Activated CD4-positive, alpha-beta T cell treated with anti-CD3 and anti-CD28 coated beads, Interleukin-2, amount 10 ng/mL, durations not matched to agents 24 days and 14 days (primary cell): ENCODE measurements at regions not wholly inside any gene's neighbourhood (a gene's known extent, or its start where the extent isn't known, plus 50 kb on each side); places are given as distances from the start of the nearest gene placed in this dataset.

Experiments
- DNase-seq: peaks from one replicate; pipeline ENCODE4 v3.0.0; 2022
- H3K27ac Mint-ChIP-seq: one replicate; pipeline ENCODE4 v1.8.0; 2022; ENCODE audit warnings: mild to moderate bottlenecking, mixed read lengths
- H3K27me3 Mint-ChIP-seq: one replicate; pipeline ENCODE4 v1.8.0; 2022; ENCODE audit warnings: mixed read lengths
- H3K36me3 Mint-ChIP-seq: one replicate; pipeline ENCODE4 v1.8.0; 2022; ENCODE audit warnings: low read depth, mild to moderate bottlenecking, mixed read lengths
- H3K4me1 Mint-ChIP-seq: one replicate; pipeline ENCODE4 v1.8.0; 2021; ENCODE audit warnings: mixed read lengths
- H3K4me3 Mint-ChIP-seq: one replicate; pipeline ENCODE4 v1.8.0; 2022; ENCODE audit warnings: mild to moderate bottlenecking, moderate library complexity, mixed read lengths
- H3K9me3 Mint-ChIP-seq: one replicate; pipeline ENCODE4 v1.8.0; 2021; ENCODE audit warnings: mixed read lengths
- intact Hi-C: fragments of 100-400 bp; cut with micrococcal nuclease; formaldehyde crosslinking; loops from one replicate; pipeline ENCODE4 v1.15.1; 2023

- intact Hi-C loops = no loop called here
- H3K4me1 Mint-ChIP-seq = no peaks in the 10 kb centered on the region
- no peak overlapping the region for H3K27ac Mint-ChIP-seq
- no peaks in the 10 kb centered on the region for H3K36me3 Mint-ChIP-seq
- H3K27me3 Mint-ChIP-seq = peaks cover 4% of the 10 kb centered on the region
- H3K4me3 Mint-ChIP-seq = no peak overlapping the region
- no peak for DNase-seq
- no peaks in the 10 kb centered on the region for H3K9me3 Mint-ChIP-seq
These were observed 263.2 kb downstream of the BUD13 start for GRCh38 chr11:116509551-116509950.

GRCh38 chr11:116507849-116508695 is 264.7 kb downstream of the BUD13 start:
- Mint-ChIP-seq H3K27ac (no peak overlapping the region), H3K4me3 (no peak overlapping the region), H3K36me3 (no peaks in the 10 kb centered on the region), H3K9me3 (no peaks in the 10 kb centered on the region), H3K27me3 (peaks cover 7% of the 10 kb centered on the region), H3K4me1 (no peaks in the 10 kb centered on the region)
- no peak for DNase-seq
- intact Hi-C loops = no loop called here

GRCh38 chr11:116507016-116507415 is 265.8 kb downstream of the BUD13 start:
- Mint-ChIP-seq H3K9me3 (no peaks in the 10 kb centered on the region), H3K4me1 (no peaks in the 10 kb centered on the region), H3K27ac (no peak overlapping the region), H3K36me3 (no peaks in the 10 kb centered on the region), H3K27me3 (peaks cover 13% of the 10 kb centered on the region), H3K4me3 (no peak overlapping the region)
- intact Hi-C loops = no loop called here
- no peak for DNase-seq

GRCh38 chr11:116506263-116506825 is 266.4 kb downstream of the BUD13 start:
- DNase-seq = no peak
- H3K9me3 Mint-ChIP-seq = no peaks in the 10 kb centered on the region
- no peak overlapping the region for H3K27ac Mint-ChIP-seq
- intact Hi-C loops = no loop called here
- H3K36me3 Mint-ChIP-seq = no peaks in the 10 kb centered on the region
- H3K4me3 Mint-ChIP-seq = no peak overlapping the region
- H3K27me3 Mint-ChIP-seq = peaks cover 20% of the 10 kb centered on the region
- no peaks in the 10 kb centered on the region for H3K4me1 Mint-ChIP-seq

GRCh38 chr11:116505298-116506262 is 267.2 kb downstream of the BUD13 start:
- Mint-ChIP-seq H3K4me3 (no peak overlapping the region), H3K36me3 (no peaks in the 10 kb centered on the region), H3K4me1 (no peaks in the 10 kb centered on the region), H3K9me3 (no peaks in the 10 kb centered on the region), H3K27me3 (peaks cover 25% of the 10 kb centered on the region), H3K27ac (no peak overlapping the region)
- intact Hi-C loops = no loop called here
- no peak for DNase-seq

GRCh38 chr11:116504541-116505297 is 268.1 kb downstream of the BUD13 start:
- no peak for DNase-seq
- intact Hi-C loops = no loop called here
- no peaks in the 10 kb centered on the region for H3K36me3 Mint-ChIP-seq
- no peaks in the 10 kb centered on the region for H3K9me3 Mint-ChIP-seq
- no peaks in the 10 kb centered on the region for H3K4me1 Mint-ChIP-seq
- H3K27ac Mint-ChIP-seq = no peak overlapping the region
- no peak overlapping the region for H3K4me3 Mint-ChIP-seq
- H3K27me3 Mint-ChIP-seq = peaks cover 29% of the 10 kb centered on the region

- no peaks in the 10 kb centered on the region for H3K36me3 Mint-ChIP-seq
- H3K4me1 Mint-ChIP-seq = no peaks in the 10 kb centered on the region
- H3K4me3 Mint-ChIP-seq = no peak overlapping the region
- DNase-seq = no peak
- peaks cover 34% of the 10 kb centered on the region for H3K27me3 Mint-ChIP-seq
- H3K9me3 Mint-ChIP-seq = no peaks in the 10 kb centered on the region
- H3K27ac Mint-ChIP-seq = no peak overlapping the region
- intact Hi-C loops = no loop called here
These were observed 269.3 kb downstream of the BUD13 start for GRCh38 chr11:116503216-116504160.

- DNase-seq = no peak
- H3K27me3 Mint-ChIP-seq = peaks cover 36% of the 10 kb centered on the region
- H3K4me3 Mint-ChIP-seq = no peak overlapping the region
- no peaks in the 10 kb centered on the region for H3K9me3 Mint-ChIP-seq
- no peaks in the 10 kb centered on the region for H3K36me3 Mint-ChIP-seq
- H3K27ac Mint-ChIP-seq = no peak overlapping the region
- no peaks in the 10 kb centered on the region for H3K4me1 Mint-ChIP-seq
- intact Hi-C loops = no loop called here
These were observed 270.1 kb downstream of the BUD13 start for GRCh38 chr11:116502641-116503061.

GRCh38 chr11:116501728-116502127 is 271.1 kb downstream of the BUD13 start:
- DNase-seq = no peak
- no peak overlapping the region for H3K4me3 Mint-ChIP-seq
- intact Hi-C loops = no loop called here
- no peaks in the 10 kb centered on the region for H3K36me3 Mint-ChIP-seq
- H3K4me1 Mint-ChIP-seq = no peaks in the 10 kb centered on the region
- no peaks in the 10 kb centered on the region for H3K9me3 Mint-ChIP-seq
- no peak overlapping the region for H3K27ac Mint-ChIP-seq
- peaks cover 36% of the 10 kb centered on the region for H3K27me3 Mint-ChIP-seq

- Mint-ChIP-seq H3K9me3 (no peaks in the 10 kb centered on the region), H3K36me3 (no peaks in the 10 kb centered on the region), H3K4me1 (no peaks in the 10 kb centered on the region), H3K4me3 (no peak overlapping the region), H3K27me3 (peaks cover 33% of the 10 kb centered on the region), H3K27ac (no peak overlapping the region)
- DNase-seq = no peak
- intact Hi-C loops = no loop called here
These were observed 271.7 kb downstream of the BUD13 start for GRCh38 chr11:116500947-116501602.

- H3K27me3 Mint-ChIP-seq = peaks cover 32% of the 10 kb centered on the region
These were observed 272.5 kb downstream of the BUD13 start for GRCh38 chr11:116500026-116500946.

More at GRCh38 chr11:116500026-116500946, 272.5 kb downstream of the BUD13 start:
- no peak overlapping the region for H3K4me3 Mint-ChIP-seq
- intact Hi-C loops = no loop called here
- DNase-seq = no peak
- no peaks in the 10 kb centered on the region for H3K9me3 Mint-ChIP-seq
- H3K4me1 Mint-ChIP-seq = no peaks in the 10 kb centered on the region
- H3K36me3 Mint-ChIP-seq = no peaks in the 10 kb centered on the region
- no peak overlapping the region for H3K27ac Mint-ChIP-seq
